Activated CD4-positive, alpha-beta T cell treated with anti-CD3 and anti-CD28 coated beads, Interleukin-2, amount 10 ng/mL, durations not matched to agents 24 days and 14 days (primary cell): ENCODE measurements at regions not wholly inside any gene's neighbourhood (a gene's known extent, or its start where the extent isn't known, plus 50 kb on each side); places are given as distances from the start of the nearest gene placed in this dataset.
A peak's percentile ranks its signal among the peaks of the same experiment; 100 is the strongest.
"Not testable (repeated sequence)": the region's sequence is repeated elsewhere in the genome, so short reads cannot be mapped to it uniquely, and the experiment has no call there.

Source experiments
- DNase-seq: peaks from one replicate; pipeline ENCODE4 v3.0.0; 2022
- H3K27ac Mint-ChIP-seq: one replicate; pipeline ENCODE4 v1.8.0; 2022; ENCODE audit warnings: mild to moderate bottlenecking, mixed read lengths
- H3K27me3 Mint-ChIP-seq: one replicate; pipeline ENCODE4 v1.8.0; 2022; ENCODE audit warnings: mixed read lengths
- H3K36me3 Mint-ChIP-seq: one replicate; pipeline ENCODE4 v1.8.0; 2022; ENCODE audit warnings: low read depth, mild to moderate bottlenecking, mixed read lengths
- H3K4me1 Mint-ChIP-seq: one replicate; pipeline ENCODE4 v1.8.0; 2021; ENCODE audit warnings: mixed read lengths
- H3K4me3 Mint-ChIP-seq: one replicate; pipeline ENCODE4 v1.8.0; 2022; ENCODE audit warnings: mild to moderate bottlenecking, moderate library complexity, mixed read lengths
- H3K9me3 Mint-ChIP-seq: one replicate; pipeline ENCODE4 v1.8.0; 2021; ENCODE audit warnings: mixed read lengths
- intact Hi-C: fragments of 100-400 bp; cut with micrococcal nuclease; formaldehyde crosslinking; loops from one replicate; pipeline ENCODE4 v1.15.1; 2023

- intact Hi-C loops, H3K27ac Mint-ChIP-seq, H3K4me3 Mint-ChIP-seq, H3K9me3 Mint-ChIP-seq, H3K27me3 Mint-ChIP-seq, H3K4me1 Mint-ChIP-seq, DNase-seq, H3K36me3 Mint-ChIP-seq: not testable (repeated sequence)
Observed at GRCh38 chr13:52565324-52565723, 76.9 kb upstream of the HNRNPA1L2 start.

- H3K36me3 Mint-ChIP-seq, intact Hi-C loops, H3K27ac Mint-ChIP-seq, H3K4me3 Mint-ChIP-seq, H3K9me3 Mint-ChIP-seq, H3K27me3 Mint-ChIP-seq, H3K4me1 Mint-ChIP-seq: not testable (repeated sequence)
- DNase-seq = peak; percentile 77
Observed at GRCh38 chr13:52569904-52570602, 72.2 kb upstream of the HNRNPA1L2 start.

- H3K27me3 Mint-ChIP-seq, H3K27ac Mint-ChIP-seq, intact Hi-C loops, H3K9me3 Mint-ChIP-seq, H3K4me1 Mint-ChIP-seq, H3K4me3 Mint-ChIP-seq, H3K36me3 Mint-ChIP-seq, DNase-seq: not testable (repeated sequence)
Observed at GRCh38 chr13:52571163-52571562, 71.1 kb upstream of the HNRNPA1L2 start.

DNA sequence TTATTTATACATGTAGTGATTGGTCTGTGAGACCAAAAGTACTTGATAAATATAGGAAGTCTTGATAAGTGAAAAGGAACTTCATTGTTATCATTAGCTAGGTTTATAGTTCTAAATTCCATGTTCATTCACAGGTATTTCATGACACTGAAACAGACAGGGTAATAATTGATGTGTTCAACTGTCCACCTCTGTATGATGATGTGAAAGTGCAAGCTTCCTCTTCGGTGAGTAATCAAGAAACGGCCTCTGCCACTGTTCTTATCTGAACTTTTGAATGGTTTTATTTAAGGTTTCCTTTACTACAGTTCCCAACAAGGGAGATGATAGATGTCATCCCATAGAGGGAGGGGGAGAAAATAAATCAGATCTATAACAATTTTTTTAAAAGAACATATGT lies 59.3 kb upstream of the HNRNPA1L2 start:
- H3K27ac Mint-ChIP-seq, H3K4me3 Mint-ChIP-seq, H3K36me3 Mint-ChIP-seq, DNase-seq, H3K9me3 Mint-ChIP-seq, intact Hi-C loops, H3K4me1 Mint-ChIP-seq: not testable (repeated sequence)
- H3K27me3 Mint-ChIP-seq = peaks cover 10% of the 10 kb centered on the region
